ENCODE measurements at regions not wholly inside any gene's neighbourhood (a gene's known extent, or its start where the extent isn't known, plus 50 kb on each side); places are given as distances from the start of the nearest gene placed in this dataset.

DNA sequence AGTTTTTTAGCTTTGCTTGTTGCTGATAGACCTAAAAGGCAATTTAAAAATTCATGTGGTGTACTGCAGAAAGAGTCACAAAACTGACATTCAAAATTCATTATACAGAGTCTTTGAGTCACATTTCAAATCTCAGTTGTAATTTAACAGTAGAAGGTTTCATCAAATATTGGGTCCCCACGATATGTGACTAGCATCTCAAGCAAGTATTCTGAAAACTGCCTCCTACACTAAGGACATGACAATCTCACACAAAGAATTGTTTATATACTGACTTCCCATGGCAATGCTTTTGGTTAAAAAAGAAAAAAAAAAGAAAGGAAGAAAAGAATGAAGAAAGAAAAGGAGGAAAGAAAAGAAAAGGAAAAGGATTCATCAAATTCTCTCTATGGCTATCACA, 62.1 kb upstream of the CTSO start:
- no peak for TF ChIP-seq CTCF (IDR thresholded peaks at IDR 0.05)
- no peaks in the 10 kb centered on the region for H3K9me3 ChIP-seq
- no peaks in the 10 kb centered on the region for H3K27me3 ChIP-seq
- H3K4me1 ChIP-seq, result no peaks in the 10 kb centered on the region
- no peak overlapping the region for H3K27ac ChIP-seq (replicated peaks in 1 of 4)
- DNase-seq (ENCODE audit: extremely low spot score), result no peak
- intact Hi-C loops (cut with DNase I), result no loop called here
- WGBS, result 94% methylated on average over 1 of the region's 1 CpG
- H3K4me3 ChIP-seq, result no peak overlapping the region
- no peaks in the 10 kb centered on the region for H3K36me3 ChIP-seq

- intact Hi-C loops (cut with DNase I), result no loop called here
- 96% methylated on average over 16 of the region's 16 CpGs for WGBS
- H3K4me1 ChIP-seq, result no peaks in the 10 kb centered on the region
These were observed 52.5 kb upstream of the CTSO start for GRCh38 chr4:156006192-156006591.

More at GRCh38 chr4:156006192-156006591, 52.5 kb upstream of the CTSO start:
- no peaks in the 10 kb centered on the region for H3K36me3 ChIP-seq
- no peak for DNase-seq (ENCODE audit: extremely low spot score)
- H3K4me3 ChIP-seq, result no peak overlapping the region
- no peak overlapping the region for H3K27ac ChIP-seq (replicated peaks in 1 of 4)
- H3K9me3 ChIP-seq, result peaks cover 0 to 3% (median 0%) of the 10 kb centered on the region in 4 donors
- TF ChIP-seq EP300 (IDR thresholded peaks at IDR 0.05) (no peak), POLR2AphosphoS5 (IDR thresholded peaks at IDR 0.05) (no peak), CTCF (IDR thresholded peaks at IDR 0.05) (no peak), POLR2A (IDR thresholded peaks at IDR 0.05; ENCODE audit: low read depth) (no peak)
- no peaks in the 10 kb centered on the region for H3K27me3 ChIP-seq

Data from esophagus muscularis mucosa (tissue), 4 donors.